Thyroid gland (tissue), 4 donors: ENCODE measurements at regions not wholly inside any gene's neighbourhood (a gene's known extent, or its start where the extent isn't known, plus 50 kb on each side); places are given as distances from the start of the nearest gene placed in this dataset.

Experiments
- DNase-seq, 2 donors: peaks; one replicate each; pipeline ENCODE4 v3.0.0-alpha.2; 2019
- H3K27ac ChIP-seq, 3 donors: fragments of 200-600 bp; sonication (generic); 1 replicate in 2 of 3; 2 replicates in 1 of 3; pipeline ENCODE4 v1.5.1; 2016 to 2019; ENCODE audit warnings: mild to moderate bottlenecking in 1 of 3, moderate library complexity in 1 of 3
- H3K27me3 ChIP-seq: fragments of 200-600 bp; sonication (generic); one replicate; pipeline ENCODE4 v1.5.1; 2019
- H3K36me3 ChIP-seq, 2 donors: fragments of 200-600 bp; sonication (generic); one replicate each; pipeline ENCODE4 v1.5.1; 2016 to 2019
- H3K4me1 ChIP-seq, 2 donors: fragments of 200-600 bp; sonication (generic); one replicate each; pipeline ENCODE4 v1.5.1; 2017 to 2019
- H3K4me3 ChIP-seq, 3 donors: fragments of 200-600 bp; sonication (generic); replicated peaks in 1 of 3; 1 replicate in 2 of 3; 2 replicates in 1 of 3; pipeline ENCODE4 v1.5.1; 2016; ENCODE audit warnings: mild to moderate bottlenecking in 1 of 3
- H3K9me3 ChIP-seq: fragments of 200-600 bp; sonication (generic); one replicate; pipeline ENCODE4 v1.5.1; 2017
- POLR2A ChIP-seq, 2 donors: fragments of 450-650 bp; IDR thresholded peaks; one replicate each; pipeline ENCODE4 v1.6.1; 2017; ENCODE audit warnings: antibody characterized with exemption in 2 of 2, mild to moderate bottlenecking in 2 of 2, moderate library complexity in 1 of 2
- WGBS, 2 donors: methylation state at CpG; one replicate each; pipeline ENCODE4 v1.1.5; 2017; 5-methylcytosine and 5-hydroxymethylcytosine counted together
- intact Hi-C: fragments of 100-400 bp; cut with DNase I; formaldehyde crosslinking; loops from one replicate; pipeline ENCODE4 v1.15.1; 2023
- TF ChIP-seq, protein P1 (sequence below), 6 experiments: fragments of 200-600 bp in 3 of 6; fragments of 450-650 bp in 3 of 6; sonication (generic) in 3 of 6; IDR thresholded peaks; one replicate each; pipeline ENCODE4 v1.5.1; 2016 to 2019; ENCODE audit warnings: antibody characterized with exemption in 6 of 6, mild to moderate bottlenecking in 2 of 6, inconsistent platforms in 1 of 6, moderate library complexity in 1 of 6

- H3K9me3 ChIP-seq, result no peaks in the 10 kb centered on the region
- no peaks in the 10 kb centered on the region for H3K36me3 ChIP-seq
- TF ChIP-seq POLR2A (IDR thresholded peaks at IDR 0.05), result no peak
- TF ChIP-seq, protein P1, sequence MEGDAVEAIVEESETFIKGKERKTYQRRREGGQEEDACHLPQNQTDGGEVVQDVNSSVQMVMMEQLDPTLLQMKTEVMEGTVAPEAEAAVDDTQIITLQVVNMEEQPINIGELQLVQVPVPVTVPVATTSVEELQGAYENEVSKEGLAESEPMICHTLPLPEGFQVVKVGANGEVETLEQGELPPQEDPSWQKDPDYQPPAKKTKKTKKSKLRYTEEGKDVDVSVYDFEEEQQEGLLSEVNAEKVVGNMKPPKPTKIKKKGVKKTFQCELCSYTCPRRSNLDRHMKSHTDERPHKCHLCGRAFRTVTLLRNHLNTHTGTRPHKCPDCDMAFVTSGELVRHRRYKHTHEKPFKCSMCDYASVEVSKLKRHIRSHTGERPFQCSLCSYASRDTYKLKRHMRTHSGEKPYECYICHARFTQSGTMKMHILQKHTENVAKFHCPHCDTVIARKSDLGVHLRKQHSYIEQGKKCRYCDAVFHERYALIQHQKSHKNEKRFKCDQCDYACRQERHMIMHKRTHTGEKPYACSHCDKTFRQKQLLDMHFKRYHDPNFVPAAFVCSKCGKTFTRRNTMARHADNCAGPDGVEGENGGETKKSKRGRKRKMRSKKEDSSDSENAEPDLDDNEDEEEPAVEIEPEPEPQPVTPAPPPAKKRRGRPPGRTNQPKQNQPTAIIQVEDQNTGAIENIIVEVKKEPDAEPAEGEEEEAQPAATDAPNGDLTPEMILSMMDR (IDR thresholded peaks at IDR 0.05), result no peak
- H3K27me3 ChIP-seq, result no peaks in the 10 kb centered on the region
- H3K4me3 ChIP-seq, result no peak overlapping the region
- 90 to 92% methylated on average over 3 of the region's 3 CpGs for WGBS, 2 donors
- intact Hi-C loops, result no loop called here
- H3K27ac ChIP-seq, result no peak overlapping the region
- DNase-seq, result no peak
- no peaks in the 10 kb centered on the region for H3K4me1 ChIP-seq
Observed at GRCh38 chr2:37556256-37556655, 115.2 kb downstream of the CDC42EP3 start.

DNA sequence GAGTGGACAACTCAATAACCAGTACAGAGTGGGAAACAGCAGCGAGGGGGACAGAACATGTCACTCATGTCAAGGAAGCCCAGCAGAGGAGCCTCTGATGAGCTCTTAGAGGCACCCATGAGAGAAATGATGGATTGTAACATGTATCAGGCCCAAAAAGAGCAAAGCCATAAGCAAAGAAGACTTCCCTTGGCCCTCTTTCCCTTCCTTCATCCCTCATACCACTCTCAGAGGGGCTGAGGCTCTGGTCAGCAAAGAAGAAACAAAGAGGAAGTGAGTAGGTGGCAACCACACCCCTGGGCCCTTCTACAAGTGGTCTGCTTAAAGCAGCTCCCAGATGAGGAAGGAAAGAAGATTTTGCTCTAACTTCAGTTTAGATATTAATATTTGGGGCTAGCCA lies 112.8 kb downstream of the CDC42EP3 start:
- WGBS, 2 donors, result 90 to 93% methylated on average over 1 of the region's 1 CpG
- intact Hi-C loops, result no loop called here

GRCh38 chr2:37560241-37560848 lies 111.1 kb downstream of the CDC42EP3 start:
- Histone ChIP-seq H3K9me3 (no peaks in the 10 kb centered on the region), H3K4me3 (no peak overlapping the region), H3K27me3 (no peaks in the 10 kb centered on the region), H3K4me1 (no peaks in the 10 kb centered on the region), H3K36me3 (no peaks in the 10 kb centered on the region), H3K27ac (no peak overlapping the region)
- no peak for DNase-seq
- 97 to 98% methylated on average over 5 of the region's 5 CpGs for WGBS, 2 donors
- intact Hi-C loops, result no loop called here
- no peak for TF ChIP-seq POLR2A (IDR thresholded peaks at IDR 0.05)
- TF ChIP-seq, protein P1 (IDR thresholded peaks at IDR 0.05), result no peak

More for the DNA sequence above, 112.8 kb downstream of the CDC42EP3 start:
- Histone ChIP-seq H3K27me3 (no peaks in the 10 kb centered on the region), H3K9me3 (no peaks in the 10 kb centered on the region), H3K27ac (no peak overlapping the region), H3K4me3 (no peak overlapping the region), H3K36me3 (no peaks in the 10 kb centered on the region), H3K4me1 (no peaks in the 10 kb centered on the region)
- DNase-seq, result no peak
- TF ChIP-seq, protein P1 (IDR thresholded peaks at IDR 0.05), result no peak
- no peak for TF ChIP-seq POLR2A (IDR thresholded peaks at IDR 0.05)

GRCh38 chr2:37560863-37561614 lies 110.4 kb downstream of the CDC42EP3 start:
- Histone ChIP-seq H3K36me3 (no peaks in the 10 kb centered on the region), H3K9me3 (no peaks in the 10 kb centered on the region), H3K27me3 (no peaks in the 10 kb centered on the region), H3K4me1 (no peaks in the 10 kb centered on the region), H3K4me3 (no peak overlapping the region), H3K27ac (no peak overlapping the region)
- DNase-seq, result no peak
- intact Hi-C loops, result no loop called here
- WGBS, 2 donors, result 80 to 89% methylated on average over 4 of the region's 4 CpGs
- no peak for TF ChIP-seq POLR2A (IDR thresholded peaks at IDR 0.05)
- TF ChIP-seq, protein P1 (IDR thresholded peaks at IDR 0.05), result no peak
